ENCODE measurements at regions not wholly inside any gene's neighbourhood (a gene's known extent, or its start where the extent isn't known, plus 50 kb on each side); places are given as distances from the start of the nearest gene placed in this dataset.

- H3K4me3 ChIP-seq (replicated peaks in 1 of 4; ENCODE audit: control extremely low read depth in 1 of 4, insufficient read depth in 1 of 4, low read depth in 3 of 4, low read length in 4 of 4): no peak overlapping the region
- no peak for DNase-seq (ENCODE audit: low read depth in 2 of 2)
- H3K9ac ChIP-seq (ENCODE audit: insufficient read depth, low read length): no peak overlapping the region
- no peak overlapping the region for H3K4me2 ChIP-seq (ENCODE audit: extremely low read depth, insufficient read depth, low read length)
- no peaks in the 10 kb centered on the region for H4K20me1 ChIP-seq (ENCODE audit: control insufficient read depth, extremely low read depth, insufficient read depth, low read length)
- H3K9me3 ChIP-seq (ENCODE audit: control insufficient read depth, insufficient read depth, low read depth, low read length): no peaks in the 10 kb centered on the region
- H3K4me1 ChIP-seq (ENCODE audit: control insufficient read depth, extremely low read depth, insufficient read depth, low read length): no peaks in the 10 kb centered on the region
- no peaks in the 10 kb centered on the region for H3K27me3 ChIP-seq (ENCODE audit: control insufficient read depth, insufficient read depth, low read length)
- TF ChIP-seq EZH2 (IDR thresholded peaks at IDR 0.05; ENCODE audit: low read length, missing control alignments) (no peak), CTCF (conservative IDR thresholded peaks at IDR 0.05 in 1 of 2, IDR thresholded peaks at IDR 0.05 in 1 of 2; ENCODE audit: low read depth in 1 of 2, low read length in 2 of 2) (no peak)
- H2AFZ ChIP-seq (ENCODE audit: low read length): no peak overlapping the region
- no peaks in the 10 kb centered on the region for H3K36me3 ChIP-seq (ENCODE audit: control insufficient read depth, insufficient read depth, low read length)
- no peaks in the 10 kb centered on the region for H3K79me2 ChIP-seq (ENCODE audit: control insufficient read depth, insufficient read depth, low read length)
- H3K27ac ChIP-seq (ENCODE audit: insufficient read depth, low read length): no peak overlapping the region
These were observed 134.0 kb upstream of the CTNNB1 start for GRCh38 chr3:41065340-41065739.

- no peak overlapping the region for H3K4me2 ChIP-seq (ENCODE audit: extremely low read depth, insufficient read depth, low read length)
- H3K36me3 ChIP-seq (ENCODE audit: control insufficient read depth, insufficient read depth, low read length): no peaks in the 10 kb centered on the region
- no peak overlapping the region for H3K27ac ChIP-seq (ENCODE audit: insufficient read depth, low read length)
- no peaks in the 10 kb centered on the region for H3K27me3 ChIP-seq (ENCODE audit: control insufficient read depth, insufficient read depth, low read length)
- H3K9me3 ChIP-seq (ENCODE audit: control insufficient read depth, insufficient read depth, low read depth, low read length): no peaks in the 10 kb centered on the region
- no peaks in the 10 kb centered on the region for H3K79me2 ChIP-seq (ENCODE audit: control insufficient read depth, insufficient read depth, low read length)
- H2AFZ ChIP-seq (ENCODE audit: low read length): no peak overlapping the region
- no peaks in the 10 kb centered on the region for H4K20me1 ChIP-seq (ENCODE audit: control insufficient read depth, extremely low read depth, insufficient read depth, low read length)
- TF ChIP-seq CTCF (conservative IDR thresholded peaks at IDR 0.05 in 1 of 2, IDR thresholded peaks at IDR 0.05 in 1 of 2; ENCODE audit: low read depth in 1 of 2, low read length in 2 of 2) (no peak), EZH2 (IDR thresholded peaks at IDR 0.05; ENCODE audit: low read length, missing control alignments) (no peak)
- no peak overlapping the region for H3K9ac ChIP-seq (ENCODE audit: insufficient read depth, low read length)
- H3K4me3 ChIP-seq (replicated peaks in 1 of 4; ENCODE audit: control extremely low read depth in 1 of 4, insufficient read depth in 1 of 4, low read depth in 3 of 4, low read length in 4 of 4): no peak overlapping the region
- no peaks in the 10 kb centered on the region for H3K4me1 ChIP-seq (ENCODE audit: control insufficient read depth, extremely low read depth, insufficient read depth, low read length)
- peak in 1 of 2 donors; percentile 2 for DNase-seq (ENCODE audit: low read depth in 2 of 2)
These were observed 126.1 kb upstream of the CTNNB1 start for GRCh38 chr3:41073190-41073589.

- Histone ChIP-seq H4K20me1 (ENCODE audit: control insufficient read depth, extremely low read depth, insufficient read depth, low read length) (no peaks in the 10 kb centered on the region), H3K4me2 (ENCODE audit: extremely low read depth, insufficient read depth, low read length) (no peak overlapping the region), H2AFZ (ENCODE audit: low read length) (no peak overlapping the region), H3K36me3 (ENCODE audit: control insufficient read depth, insufficient read depth, low read length) (no peaks in the 10 kb centered on the region), H3K79me2 (ENCODE audit: control insufficient read depth, insufficient read depth, low read length) (no peaks in the 10 kb centered on the region), H3K9me3 (ENCODE audit: control insufficient read depth, insufficient read depth, low read depth, low read length) (no peaks in the 10 kb centered on the region), H3K27me3 (ENCODE audit: control insufficient read depth, insufficient read depth, low read length) (no peaks in the 10 kb centered on the region), H3K27ac (ENCODE audit: insufficient read depth, low read length) (no peak overlapping the region), H3K4me1 (ENCODE audit: control insufficient read depth, extremely low read depth, insufficient read depth, low read length) (no peaks in the 10 kb centered on the region), H3K4me3 (replicated peaks in 1 of 4; ENCODE audit: control extremely low read depth in 1 of 4, insufficient read depth in 1 of 4, low read depth in 3 of 4, low read length in 4 of 4) (no peak overlapping the region), H3K9ac (ENCODE audit: insufficient read depth, low read length) (no peak overlapping the region)
- no peak for DNase-seq (ENCODE audit: low read depth in 2 of 2)
- TF ChIP-seq CTCF (conservative IDR thresholded peaks at IDR 0.05 in 1 of 2, IDR thresholded peaks at IDR 0.05 in 1 of 2; ENCODE audit: low read depth in 1 of 2, low read length in 2 of 2) (no peak), EZH2 (IDR thresholded peaks at IDR 0.05; ENCODE audit: low read length, missing control alignments) (no peak)
These were observed 123.3 kb upstream of the CTNNB1 start for GRCh38 chr3:41075975-41076374.

Measured in fibroblast of lung (primary cell).